GM20000 (cell line): ENCODE measurements at regions not wholly inside any gene's neighbourhood (a gene's known extent, or its start where the extent isn't known, plus 50 kb on each side); places are given as distances from the start of the nearest gene placed in this dataset.
A peak's percentile ranks its signal among the peaks of the same experiment; 100 is the strongest.

ENCODE experiments used
- DNase-seq: peaks from one replicate; pipeline ENCODE4 v3.0.0; 2012; ENCODE audit warnings: low spot score
- CTCF ChIP-seq: IDR thresholded peaks from 2 replicates; pipeline ENCODE4 v1.5.1; 2012; ENCODE audit warnings: mild to moderate bottlenecking, control low read depth; ENCODE audit errors: extremely low read depth, missing control alignments

- TF ChIP-seq CTCF: no peak
- no peak for DNase-seq
Observed at GRCh38 chr7:17521437-17521836, 223.0 kb downstream of the AHR start.

DNA sequence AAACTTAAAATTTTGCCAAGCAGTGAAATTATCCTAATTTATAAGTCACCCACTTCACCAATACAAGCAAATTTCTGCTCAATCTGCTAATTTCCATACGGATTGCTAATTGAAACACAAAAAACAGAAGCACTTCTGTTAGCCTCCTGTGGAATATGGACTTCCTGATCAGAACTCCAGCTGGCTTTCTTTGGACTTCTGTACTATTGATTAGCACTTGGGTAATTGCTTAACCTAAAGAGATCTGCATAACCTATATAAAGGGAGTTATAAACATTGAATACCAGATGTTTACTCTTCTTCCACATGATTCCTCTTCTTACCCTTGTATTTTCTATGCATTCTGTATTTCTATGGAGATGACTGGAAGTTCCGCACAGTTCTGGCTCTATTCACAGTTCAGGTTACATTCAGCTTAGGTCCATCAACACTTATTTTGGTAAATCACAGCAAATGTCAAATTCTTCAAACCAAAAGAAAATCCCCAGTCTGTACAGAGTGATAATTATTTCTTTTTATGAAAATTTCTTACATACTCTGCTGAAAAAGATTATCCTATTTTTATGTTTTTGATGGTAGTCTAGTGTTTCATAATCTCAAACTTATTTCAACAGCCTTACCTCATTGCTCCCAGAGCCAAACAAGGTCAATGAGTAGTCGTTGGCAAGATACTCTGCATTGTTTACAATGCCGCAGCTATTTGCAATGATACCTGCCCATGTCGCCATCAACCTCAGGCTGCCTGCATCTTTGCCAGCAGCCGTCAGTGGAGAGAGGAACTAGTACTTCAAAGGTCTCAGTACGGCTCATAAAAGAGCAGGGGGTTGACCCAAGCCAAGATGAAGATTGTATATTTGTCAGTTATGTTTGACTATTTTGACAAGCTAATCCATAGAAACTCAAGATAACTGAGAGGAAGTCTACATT lies 225.6 kb downstream of the AHR start:
- TF ChIP-seq CTCF: no peak
- DNase-seq: no peak

DNA sequence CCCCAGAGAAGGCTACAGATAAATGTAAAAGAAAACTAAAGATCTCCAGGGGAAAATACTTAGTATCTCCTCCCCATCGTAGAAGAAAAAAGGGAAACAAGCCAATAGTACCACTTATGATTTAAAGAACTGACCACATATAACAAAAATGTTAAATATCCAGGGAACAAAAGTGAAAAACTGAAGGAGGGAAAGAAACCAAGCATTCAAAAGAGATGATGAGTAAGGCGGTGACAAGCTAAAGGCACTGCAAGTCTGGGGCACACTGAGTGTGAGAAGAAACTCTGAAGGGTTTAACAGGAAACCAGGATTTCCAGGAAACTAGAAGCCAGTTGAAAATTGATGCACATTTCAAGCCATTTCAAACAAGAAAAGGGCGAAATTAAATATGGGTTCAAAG lies 226.3 kb downstream of the AHR start:
- no peak for TF ChIP-seq CTCF
- DNase-seq: no peak

- no peak for TF ChIP-seq CTCF
Observed at GRCh38 chr7:17526621-17527020, 228.2 kb downstream of the AHR start.

GRCh38 chr7:17528636-17529035 lies 230.2 kb downstream of the AHR start:
- TF ChIP-seq CTCF: no peak

More at GRCh38 chr7:17526621-17527020, 228.2 kb downstream of the AHR start:
- DNase-seq: no peak

DNA sequence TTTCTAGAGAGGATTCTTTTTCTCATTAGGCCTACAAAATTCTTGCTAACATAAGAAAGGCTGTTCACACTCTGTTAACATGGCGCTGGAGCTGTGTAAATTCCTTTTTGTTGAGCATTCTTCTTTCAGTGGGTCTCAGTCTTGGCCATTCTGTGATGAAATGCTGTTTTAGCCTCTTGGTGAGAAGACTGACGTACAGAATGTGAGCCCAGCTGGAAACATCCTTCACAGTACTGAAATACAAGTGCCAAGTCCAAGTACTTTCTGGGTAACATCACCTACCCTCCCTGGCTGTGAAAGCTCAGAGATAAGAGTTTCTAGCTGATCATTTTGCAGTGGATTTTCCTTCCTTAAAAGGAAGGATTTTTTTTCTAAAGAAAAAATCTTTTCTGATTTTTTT lies 231.8 kb downstream of the AHR start:
- no peak for DNase-seq
- no peak for TF ChIP-seq CTCF

More at GRCh38 chr7:17528636-17529035, 230.2 kb downstream of the AHR start:
- no peak for DNase-seq

DNA sequence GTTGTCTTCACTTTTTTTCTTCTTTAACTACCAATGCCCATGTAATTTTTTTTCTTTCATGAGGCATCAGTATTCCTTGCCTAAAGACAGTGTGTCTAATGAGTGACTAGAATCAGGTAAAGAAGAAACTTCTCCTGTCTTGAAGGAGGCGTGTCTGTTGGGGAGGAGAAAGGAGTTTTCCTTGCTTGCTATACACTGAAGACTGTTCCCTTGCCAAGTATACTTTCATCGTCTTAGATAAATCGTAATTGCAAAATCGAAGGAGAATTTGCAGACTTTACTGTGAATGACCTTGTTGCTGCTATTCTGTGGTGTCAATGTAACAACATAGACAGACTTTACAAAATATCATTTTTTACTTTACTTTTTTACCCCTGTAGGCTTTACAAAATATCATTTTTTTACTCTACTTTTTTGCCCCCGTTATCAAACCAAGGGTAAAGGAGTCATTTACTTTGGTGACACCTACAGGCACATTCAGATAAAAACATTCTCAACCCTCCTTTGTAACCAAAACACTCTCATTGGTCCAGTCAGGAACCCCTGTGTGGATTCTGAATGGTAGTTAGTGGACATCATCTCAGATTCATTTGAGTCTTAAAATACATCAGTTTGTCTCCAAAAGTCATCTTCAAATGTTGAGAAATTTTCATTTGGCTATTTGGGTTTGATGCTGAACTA lies 232.4 kb downstream of the AHR start:
- peak; percentile 30 for DNase-seq
- TF ChIP-seq CTCF: no peak
